ENCODE measurements at regions not wholly inside any gene's neighbourhood (a gene's known extent, or its start where the extent isn't known, plus 50 kb on each side); places are given as distances from the start of the nearest gene placed in this dataset.
A peak's percentile ranks its signal among the peaks of the same experiment; 100 is the strongest.
"Not testable (repeated sequence)": the region's sequence is repeated elsewhere in the genome, so short reads cannot be mapped to it uniquely, and the experiment has no call there.

GRCh38 chr4:25506032-25506571 lies 129.0 kb downstream of the ANAPC4 start:
- CTCF ChIA-PET = no interaction called here
- no TSS peak for BruUV-seq (replicated peaks)
- intact Hi-C loops (cut with micrococcal nuclease; ENCODE audit: unreplicated experiment) = loop anchor here (10.0 kb wide), 1 partner anchor 259 kb away; no protein-coding TSS in a partner anchor

DNA sequence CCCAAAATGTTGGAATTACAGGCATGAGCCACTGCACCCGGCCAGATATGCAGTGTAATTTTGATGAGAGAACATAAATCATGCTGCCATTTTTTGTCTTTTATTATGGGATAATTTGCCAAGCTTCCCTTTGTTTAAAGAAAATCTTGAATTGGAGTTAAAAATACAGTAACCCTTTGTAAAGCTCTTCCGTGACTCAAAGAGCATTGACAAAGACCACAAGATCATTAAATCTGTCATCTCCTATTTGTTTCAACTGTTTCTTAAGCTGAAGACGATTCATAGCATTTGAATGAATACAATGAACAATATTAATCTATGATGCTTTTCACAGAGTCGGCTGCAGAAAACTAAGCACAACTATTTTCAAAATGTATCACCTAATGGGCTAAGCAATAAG lies 132.6 kb downstream of the ANAPC4 start:
- no TSS peak for BruUV-seq (replicated peaks)
- Histone ChIP-seq H3K36me3 (ENCODE audit: insufficient read depth, low read length, poor library complexity, severe bottlenecking) (no peaks in the 10 kb centered on the region), H3K9me3 (ENCODE audit: low read depth, low read length, poor library complexity, severe bottlenecking) (no peaks in the 10 kb centered on the region), H3K4me3 (ENCODE audit: low read depth, low read length, poor library complexity, severe bottlenecking) (no peak overlapping the region), H3K27ac (ENCODE audit: low read depth, low read length, poor library complexity, severe bottlenecking) (no peak overlapping the region), H3K27me3 (replicated peaks; ENCODE audit: insufficient read depth, low read depth, low read length, poor library complexity) (no peaks in the 10 kb centered on the region), H3K4me1 (ENCODE audit: insufficient read depth, low read length, poor library complexity, severe bottlenecking) (peaks cover 10% of the 10 kb centered on the region)
- CTCF ChIA-PET = no interaction called here
- DNase-seq (ENCODE audit: low spot score) = peak; percentile 17
- POLR2A ChIA-PET (ENCODE audit: low non-redundant PET) = no interaction called here
- intact Hi-C loops (cut with micrococcal nuclease; ENCODE audit: unreplicated experiment) = loop anchor here (10.0 kb wide), 1 partner anchor 255 kb away; no protein-coding TSS in a partner anchor
- TF ChIP-seq CTCF (conservative IDR thresholded peaks at IDR 0.05; ENCODE audit: low read depth, low read length) = no peak
- no peak for TF ChIP-seq EZH2 (IDR thresholded peaks at IDR 0.05; ENCODE audit: borderline replicate concordance, low read depth, low read length, poor library complexity, severe bottlenecking)

More at GRCh38 chr4:25506032-25506571, 129.0 kb downstream of the ANAPC4 start:
- Histone ChIP-seq H3K27ac (ENCODE audit: low read depth, low read length, poor library complexity, severe bottlenecking) (no peak overlapping the region), H3K4me1 (ENCODE audit: insufficient read depth, low read length, poor library complexity, severe bottlenecking) (peaks cover 22% of the 10 kb centered on the region), H3K9me3 (ENCODE audit: low read depth, low read length, poor library complexity, severe bottlenecking) (no peaks in the 10 kb centered on the region), H3K4me3 (ENCODE audit: low read depth, low read length, poor library complexity, severe bottlenecking) (no peak overlapping the region), H3K36me3 (ENCODE audit: insufficient read depth, low read length, poor library complexity, severe bottlenecking) (no peaks in the 10 kb centered on the region), H3K27me3 (replicated peaks; ENCODE audit: insufficient read depth, low read depth, low read length, poor library complexity) (no peaks in the 10 kb centered on the region)
- no peak for DNase-seq (ENCODE audit: low spot score)
- POLR2A ChIA-PET (ENCODE audit: low non-redundant PET) = no interaction called here
- TF ChIP-seq CTCF (conservative IDR thresholded peaks at IDR 0.05; ENCODE audit: low read depth, low read length) (no peak), EZH2 (IDR thresholded peaks at IDR 0.05; ENCODE audit: borderline replicate concordance, low read depth, low read length, poor library complexity, severe bottlenecking) (no peak)

GRCh38 chr4:25511823-25512222 lies 134.8 kb downstream of the ANAPC4 start:
- POLR2A ChIA-PET (ENCODE audit: low non-redundant PET) = not testable (repeated sequence)

DNA sequence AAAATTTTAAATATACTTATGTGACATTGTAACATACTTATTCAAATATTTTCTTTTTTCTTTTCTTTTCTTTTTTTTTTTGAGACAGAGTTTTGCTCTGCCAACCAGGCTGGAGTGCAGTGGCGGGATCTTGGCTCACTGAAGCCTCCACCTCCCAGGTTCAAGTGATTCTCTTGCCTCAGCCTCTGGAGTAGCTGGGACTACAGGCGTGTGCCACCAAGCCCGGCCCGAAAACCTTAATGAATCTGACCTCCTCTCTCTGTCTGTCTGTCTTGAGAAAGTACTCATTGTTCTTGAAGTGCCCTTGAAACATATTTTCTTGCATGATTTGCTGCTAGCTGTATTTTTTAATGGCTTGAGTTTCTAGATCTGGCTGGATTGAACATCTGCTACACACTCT lies 136.8 kb downstream of the ANAPC4 start:
- ChIA-PET CTCF (no interaction called here), POLR2A (ENCODE audit: low non-redundant PET) (no interaction called here)
- BruUV-seq (replicated peaks) = no TSS peak
- intact Hi-C loops (cut with micrococcal nuclease; ENCODE audit: unreplicated experiment) = no loop called here
- no peak for TF ChIP-seq CTCF (conservative IDR thresholded peaks at IDR 0.05; ENCODE audit: low read depth, low read length)
- no peak for TF ChIP-seq EZH2 (IDR thresholded peaks at IDR 0.05; ENCODE audit: borderline replicate concordance, low read depth, low read length, poor library complexity, severe bottlenecking)
- Histone ChIP-seq H3K4me1 (ENCODE audit: insufficient read depth, low read length, poor library complexity, severe bottlenecking) (peaks cover 9% of the 10 kb centered on the region), H3K9me3 (ENCODE audit: low read depth, low read length, poor library complexity, severe bottlenecking) (no peaks in the 10 kb centered on the region), H3K36me3 (ENCODE audit: insufficient read depth, low read length, poor library complexity, severe bottlenecking) (no peaks in the 10 kb centered on the region), H3K4me3 (ENCODE audit: low read depth, low read length, poor library complexity, severe bottlenecking) (no peak overlapping the region), H3K27ac (ENCODE audit: low read depth, low read length, poor library complexity, severe bottlenecking) (no peak overlapping the region), H3K27me3 (replicated peaks; ENCODE audit: insufficient read depth, low read depth, low read length, poor library complexity) (no peaks in the 10 kb centered on the region)
- DNase-seq (ENCODE audit: low spot score) = no peak

More at GRCh38 chr4:25511823-25512222, 134.8 kb downstream of the ANAPC4 start:
- H3K27ac ChIP-seq (ENCODE audit: low read depth, low read length, poor library complexity, severe bottlenecking); DNase-seq (ENCODE audit: low spot score); H3K4me3 ChIP-seq (ENCODE audit: low read depth, low read length, poor library complexity, severe bottlenecking); H3K9me3 ChIP-seq (ENCODE audit: low read depth, low read length, poor library complexity, severe bottlenecking); H3K36me3 ChIP-seq (ENCODE audit: insufficient read depth, low read length, poor library complexity, severe bottlenecking); H3K27me3 ChIP-seq (replicated peaks; ENCODE audit: insufficient read depth, low read depth, low read length, poor library complexity); intact Hi-C loops (cut with micrococcal nuclease; ENCODE audit: unreplicated experiment); H3K4me1 ChIP-seq (ENCODE audit: insufficient read depth, low read length, poor library complexity, severe bottlenecking); CTCF ChIA-PET; BruUV-seq (replicated peaks): not testable (repeated sequence)

Data from A673 (cell line).